Stimulated activated CD8-positive, alpha-beta memory T cell treated with anti-CD3 and anti-CD28 coated beads, Interleukin-7, amount 100 ng/mL, for 4 hours (primary cell): ENCODE measurements at regions not wholly inside any gene's neighbourhood (a gene's known extent, or its start where the extent isn't known, plus 50 kb on each side); places are given as distances from the start of the nearest gene placed in this dataset.

Source experiments
- DNase-seq, 2 donors: peaks; one replicate each; pipeline ENCODE4 v3.0.0-alpha.2; 2020; ENCODE audit warnings: low read depth in 2 of 2

DNA sequence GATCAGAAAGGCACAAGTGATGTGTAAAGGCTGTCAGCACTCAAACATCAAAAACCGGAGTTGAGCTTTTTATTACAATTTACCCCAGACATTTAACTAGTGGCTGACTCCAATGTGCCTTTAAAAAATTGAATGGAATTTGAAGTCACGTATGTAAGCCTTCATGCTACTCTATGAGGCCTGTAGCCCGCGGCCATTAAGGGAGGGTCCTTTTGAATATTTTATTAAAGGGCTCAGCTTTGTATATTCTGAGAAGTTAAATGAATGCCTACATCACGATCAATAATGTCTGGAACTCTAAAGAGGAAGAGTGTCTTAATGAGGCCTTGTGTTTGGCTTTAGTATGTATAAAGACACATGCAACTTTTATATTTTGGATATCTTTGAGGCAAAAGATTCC, 916.6 kb upstream of the CELF2 start:
- DNase-seq, result no peak

DNA sequence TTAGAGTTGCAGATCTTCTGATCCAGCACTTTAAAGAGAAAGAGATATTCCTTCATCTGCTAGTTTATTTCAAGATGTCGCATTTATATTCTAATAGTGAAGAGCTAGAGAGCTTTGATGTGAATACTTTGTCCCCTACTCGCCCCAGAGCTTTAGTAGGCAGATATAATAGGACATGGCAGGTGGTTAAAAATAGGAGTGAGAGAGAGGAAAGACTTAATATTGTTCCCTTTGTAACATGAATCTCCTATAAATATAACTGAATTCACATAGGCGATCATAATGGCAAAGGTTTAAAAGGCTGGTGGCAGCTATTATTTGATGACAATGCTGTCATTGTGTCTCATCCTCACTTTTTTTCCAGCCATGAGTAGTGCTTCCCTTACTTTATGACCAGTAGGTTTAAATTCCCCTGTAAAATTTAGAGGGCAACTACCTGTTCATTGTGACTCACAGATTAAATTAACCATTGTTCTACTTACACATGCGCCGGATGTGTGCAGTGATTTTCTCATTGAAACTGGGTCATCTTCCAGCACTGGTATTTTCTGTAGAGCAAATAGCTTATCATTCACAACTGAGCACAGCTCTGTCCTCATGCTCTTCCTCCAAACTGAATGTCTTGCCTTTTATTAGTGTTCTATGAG, 906.7 kb upstream of the CELF2 start:
- no peak for DNase-seq

DNA sequence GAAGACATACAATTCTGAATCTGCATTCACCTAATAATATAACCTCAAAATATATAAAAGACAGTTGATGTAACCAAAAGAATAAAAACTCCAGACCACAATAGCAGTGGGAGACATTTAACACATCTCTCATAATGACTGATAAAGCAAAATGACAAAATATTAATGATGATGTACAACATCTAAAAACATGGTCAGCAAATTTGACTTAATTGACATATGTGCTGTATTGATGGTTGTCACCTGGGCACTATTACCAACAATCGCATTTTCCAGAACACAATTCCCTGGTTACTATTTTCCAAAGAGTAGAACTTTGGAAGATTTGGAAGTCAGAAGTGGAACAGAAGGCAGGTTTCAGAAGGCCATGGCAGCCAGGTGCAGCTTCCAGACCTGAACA, 899.5 kb upstream of the CELF2 start:
- DNase-seq, result no peak

DNA sequence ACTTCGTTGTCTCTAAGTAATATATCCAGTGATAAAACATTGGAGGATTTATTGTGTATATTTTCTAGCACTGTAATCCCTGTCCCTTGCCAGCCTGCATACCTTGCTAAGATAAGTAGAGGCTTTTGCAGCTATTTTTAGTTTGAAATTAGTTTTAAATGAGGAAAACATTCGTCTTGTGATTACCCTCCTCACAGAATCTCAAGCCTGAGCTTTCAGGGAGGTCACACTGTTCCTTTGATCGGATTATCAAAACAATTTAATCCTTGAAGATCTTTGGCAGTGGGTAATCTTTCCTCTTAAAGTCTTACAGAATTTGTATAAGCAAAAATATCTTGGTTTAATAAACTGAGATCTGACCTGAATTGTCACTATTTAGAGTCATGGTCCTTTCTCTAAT, 897.0 kb upstream of the CELF2 start:
- no peak for DNase-seq

DNA sequence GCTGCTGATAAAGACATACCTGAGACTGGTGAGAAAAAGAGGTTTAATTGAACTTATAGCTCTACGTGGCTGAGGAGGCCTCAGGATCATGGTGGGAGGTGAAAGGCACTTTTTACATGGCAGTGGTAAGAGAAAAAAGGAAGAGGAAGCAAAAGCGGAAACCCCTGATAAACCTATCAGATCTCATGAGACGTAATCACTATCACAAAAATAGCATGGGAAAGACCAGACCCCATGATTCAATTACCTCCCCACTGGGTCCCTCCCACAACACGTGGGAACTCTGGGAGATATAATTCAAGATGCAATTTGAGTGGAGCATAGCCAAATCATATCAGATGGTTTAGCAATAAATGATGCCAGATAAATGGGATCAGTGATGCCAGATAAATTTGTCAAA, 892.0 kb upstream of the CELF2 start:
- no peak for DNase-seq

DNA sequence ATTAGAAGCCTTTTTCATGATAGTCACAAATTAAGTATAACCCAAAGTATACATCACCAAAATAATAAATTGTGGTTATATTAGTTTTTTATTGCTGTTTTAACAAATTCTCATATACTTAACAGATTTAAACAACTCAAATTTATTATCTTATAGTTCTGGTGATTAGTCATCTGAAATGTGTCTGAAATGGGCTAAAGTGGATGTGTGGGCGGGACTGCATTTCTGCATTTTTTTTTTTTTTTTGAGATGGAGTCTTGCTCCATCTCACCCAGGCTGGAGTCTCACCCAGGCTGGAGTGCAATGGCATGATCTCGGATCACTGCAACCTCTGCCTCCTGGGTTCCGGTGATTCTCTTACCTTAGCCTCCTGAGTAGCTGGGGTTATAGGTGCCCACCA, 891.5 kb upstream of the CELF2 start:
- DNase-seq, result no peak

DNA sequence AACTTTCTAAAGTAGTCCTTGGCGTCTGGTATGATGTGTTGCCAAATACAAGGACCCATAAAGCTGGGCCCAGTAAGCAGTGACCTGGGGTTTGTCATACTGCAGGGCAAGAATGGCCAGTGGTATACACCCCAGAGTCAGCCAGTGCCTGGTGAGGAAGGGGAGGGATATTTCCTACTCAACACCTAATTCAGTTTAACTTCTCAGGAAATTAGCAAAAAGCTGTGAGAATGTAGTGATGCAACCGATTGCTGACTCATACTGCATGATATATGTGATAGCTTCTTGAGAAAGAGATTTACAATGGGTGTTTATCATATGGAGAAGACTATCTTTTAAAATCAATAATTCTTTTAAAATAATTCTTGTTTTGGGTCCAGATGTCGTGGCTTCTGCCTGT, 889.3 kb upstream of the CELF2 start:
- no peak for DNase-seq

DNA sequence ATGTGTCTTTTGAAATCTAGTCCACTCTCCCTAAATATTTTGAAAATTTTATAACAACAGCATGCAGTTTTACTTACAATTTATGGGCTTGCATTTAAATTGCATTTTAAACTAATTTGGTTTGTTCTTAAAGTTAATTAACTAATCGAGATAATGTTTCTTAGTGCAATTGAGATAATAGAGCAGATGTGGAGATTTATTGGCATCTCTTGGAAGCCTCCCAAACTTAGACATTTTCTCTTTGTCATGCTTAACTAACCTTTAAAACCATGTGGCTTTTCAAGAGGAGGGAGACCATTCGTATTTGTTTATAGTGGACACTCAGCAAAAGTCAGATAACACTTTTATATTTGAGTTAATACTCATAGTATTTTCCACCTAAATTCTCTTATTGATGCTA, 887.0 kb upstream of the CELF2 start:
- DNase-seq, result no peak

DNA sequence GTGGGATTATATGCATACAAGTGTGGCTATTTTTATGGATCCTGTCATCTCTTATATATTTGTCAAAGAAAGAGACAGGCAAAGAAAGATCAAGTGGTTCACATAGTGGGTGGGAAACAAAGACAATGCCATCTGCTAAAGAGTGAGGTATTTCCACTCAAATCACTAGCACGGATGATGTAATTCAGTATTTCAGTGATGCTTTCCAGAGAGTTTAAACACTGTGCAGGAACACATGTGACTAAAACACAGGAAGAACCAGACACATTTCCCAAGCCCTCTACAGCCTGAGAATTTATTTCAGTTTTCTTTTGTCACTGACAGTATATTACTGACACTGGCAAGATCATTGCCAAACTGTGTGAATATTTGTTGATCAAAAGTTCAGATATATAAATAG, 885.7 kb upstream of the CELF2 start:
- DNase-seq, result no peak

DNA sequence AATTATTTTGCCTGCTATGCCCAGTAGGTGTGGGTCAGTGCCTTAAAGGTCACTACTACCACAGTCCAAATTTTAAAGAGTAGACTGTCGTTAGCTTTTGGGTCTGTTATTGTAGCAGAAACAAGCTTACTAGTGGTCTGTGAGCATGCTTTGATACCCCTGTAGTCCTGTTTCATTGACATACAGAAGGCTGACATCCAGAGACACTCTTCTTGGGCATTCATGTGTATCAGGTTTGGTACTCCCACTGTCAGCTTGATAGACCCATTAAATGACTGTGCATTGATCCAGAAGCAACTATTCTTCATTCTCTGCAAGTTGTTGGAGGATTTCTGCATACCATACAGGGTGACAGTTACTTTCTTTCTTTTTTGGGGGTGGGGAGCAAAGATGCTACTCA, 884.4 kb upstream of the CELF2 start:
- DNase-seq, result no peak

DNA sequence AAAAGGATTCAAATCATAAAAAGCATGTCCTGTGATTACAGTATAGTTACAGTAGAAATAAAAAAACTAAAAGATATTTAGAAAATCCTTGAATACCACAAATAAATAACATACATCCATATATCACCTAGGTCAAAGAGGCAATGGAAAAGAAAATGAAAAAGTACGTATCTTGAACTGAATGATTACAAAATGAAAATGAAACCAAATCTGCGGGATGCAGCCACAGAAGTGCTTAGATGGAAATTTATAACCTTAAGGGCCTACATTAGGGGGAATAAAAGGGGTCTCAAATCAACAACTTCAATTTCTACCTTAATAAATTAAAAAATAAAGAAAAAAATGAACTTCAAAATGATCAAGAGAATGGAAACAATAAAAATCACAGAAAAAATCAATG, 879.0 kb upstream of the CELF2 start:
- DNase-seq, result no peak

DNA sequence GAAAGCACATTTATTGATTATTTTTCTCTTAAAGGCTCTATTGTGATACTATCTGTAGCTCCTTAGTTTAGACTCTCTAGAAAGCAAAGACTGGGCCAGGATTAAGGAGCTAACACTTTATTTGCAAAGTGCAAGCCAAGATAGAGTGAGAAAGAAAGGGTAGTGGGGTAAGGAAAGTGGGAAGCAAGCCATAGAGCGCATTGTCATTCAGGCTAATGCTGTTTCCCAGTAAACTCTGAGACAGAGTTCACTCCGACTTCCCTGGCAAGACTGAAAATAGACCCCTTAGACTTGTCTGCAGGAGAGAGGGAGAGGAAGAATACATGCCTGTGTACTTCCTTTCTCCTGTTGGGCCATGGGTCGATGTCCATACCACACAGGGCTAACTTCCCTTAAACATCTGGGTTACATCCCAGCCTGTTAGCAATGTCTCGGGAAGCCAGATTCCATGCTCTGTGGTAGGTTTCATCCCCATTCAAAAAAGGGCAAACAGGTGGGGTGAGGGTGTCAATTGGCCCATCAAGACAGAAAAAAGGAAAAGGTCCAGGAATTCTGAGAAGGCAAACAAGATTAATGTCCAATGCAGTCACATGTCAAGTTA, 875.8 kb upstream of the CELF2 start:
- no peak for DNase-seq

DNA sequence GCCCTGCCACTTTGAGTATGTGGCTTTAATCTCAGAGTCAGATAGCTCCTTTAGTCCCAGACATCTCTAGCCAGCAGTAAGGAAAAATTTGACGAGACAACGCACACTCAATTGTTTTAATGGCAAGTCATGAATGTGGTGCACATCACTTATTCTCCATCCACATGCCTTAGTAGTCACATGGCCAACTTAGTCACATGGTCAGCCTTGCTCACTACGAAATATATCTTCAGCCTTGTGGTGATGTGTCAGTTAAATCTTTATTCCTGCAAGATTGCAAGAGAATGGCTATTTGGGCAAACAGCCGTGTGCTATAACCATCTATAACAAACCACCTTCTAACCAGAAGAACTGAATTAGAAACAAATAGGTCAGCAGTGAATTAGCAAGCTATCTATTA, 871.1 kb upstream of the CELF2 start:
- no peak for DNase-seq

DNA sequence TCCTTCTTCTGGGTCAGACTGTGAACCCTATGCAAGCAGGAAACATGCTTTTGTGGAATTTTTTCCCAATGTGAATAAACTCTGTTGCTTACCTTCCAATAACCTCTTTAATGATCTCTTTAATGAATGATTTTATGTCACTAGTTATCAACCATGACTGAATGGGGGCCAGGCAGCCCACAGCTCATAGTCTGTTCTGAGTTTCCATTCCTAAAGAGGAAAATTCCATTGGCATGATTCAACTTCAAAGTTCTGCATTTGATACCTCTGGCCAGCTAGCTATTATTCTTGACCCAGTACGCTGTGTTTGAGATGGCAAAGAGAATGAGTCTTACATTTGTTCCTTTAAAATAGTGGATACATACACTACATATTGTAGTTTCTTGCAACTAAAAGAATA, 867.8 kb upstream of the CELF2 start:
- DNase-seq, result no peak

DNA sequence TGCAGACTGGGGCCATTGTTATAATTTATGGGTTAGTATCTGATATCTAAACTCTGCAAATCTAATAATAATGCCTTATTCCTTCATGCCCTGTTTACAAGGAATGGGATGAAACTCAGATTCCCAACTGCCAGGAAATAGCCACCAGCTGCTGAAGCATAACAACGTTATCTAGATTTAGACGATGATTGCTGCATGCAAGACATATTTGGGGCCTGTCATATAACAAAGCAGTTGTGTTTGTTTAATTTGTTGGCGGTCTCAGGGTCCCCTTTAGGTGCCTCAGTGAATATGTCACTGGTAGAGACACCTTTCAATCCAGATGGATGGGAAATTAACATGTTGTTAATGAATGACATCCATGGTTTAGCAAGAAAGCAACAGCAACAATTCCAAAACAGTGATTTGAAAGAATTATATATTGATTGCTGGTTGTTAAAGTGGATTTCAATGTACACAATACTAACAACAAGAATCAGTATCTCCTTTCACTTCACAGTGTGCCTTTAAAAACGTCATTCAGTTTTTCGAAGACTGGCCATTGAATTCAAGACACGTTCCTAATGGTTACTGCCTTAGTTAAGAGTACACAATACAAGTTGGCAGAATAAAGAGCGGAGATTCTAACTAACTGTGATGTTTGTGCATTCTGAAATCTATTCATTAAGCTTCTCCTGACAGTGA, 860.6 kb upstream of the CELF2 start:
- DNase-seq, result no peak

DNA sequence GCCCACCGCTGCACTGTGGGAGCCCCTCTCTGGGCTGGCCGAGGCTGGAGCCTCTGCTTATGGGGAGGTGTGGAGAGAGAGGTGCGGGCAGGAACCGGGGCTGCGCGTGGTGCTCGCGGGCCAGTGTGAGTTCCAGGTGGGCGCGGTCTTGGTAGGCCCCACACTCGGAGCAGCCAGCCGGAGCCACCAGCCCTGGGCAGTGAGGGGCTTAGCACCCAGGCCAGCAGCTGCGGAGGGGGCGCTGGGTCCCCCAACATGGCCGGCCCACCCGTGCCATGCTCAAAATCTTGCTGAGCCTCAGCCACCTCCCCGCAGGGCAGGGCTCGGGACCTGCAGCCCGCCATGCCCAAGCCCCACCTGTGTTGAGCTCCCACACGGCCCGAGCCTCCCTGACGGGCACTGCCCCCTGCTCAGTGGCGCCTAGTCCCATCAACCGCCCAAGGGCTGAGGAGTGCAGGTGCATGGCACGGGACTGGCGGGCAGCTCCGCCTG, 856.8 kb upstream of the CELF2 start:
- no peak for DNase-seq

DNA sequence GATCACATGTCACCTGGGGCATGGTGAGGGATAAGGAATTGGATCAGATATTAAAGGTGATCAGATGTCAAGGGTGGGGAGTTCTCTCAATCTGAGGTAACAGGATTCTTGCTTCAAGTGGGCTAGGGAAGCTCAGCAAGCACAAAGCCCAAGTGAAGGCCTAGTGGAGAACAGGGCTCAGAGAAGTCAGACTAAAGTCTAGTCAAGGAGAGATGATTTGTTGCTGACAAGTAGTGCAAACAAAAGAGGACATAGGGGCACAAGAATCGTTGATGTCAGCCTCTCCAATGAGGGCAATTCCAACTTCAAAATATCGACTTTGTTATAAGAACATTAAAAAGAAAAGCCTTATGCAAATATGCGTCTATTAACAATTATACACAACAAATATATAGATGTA, 852.8 kb upstream of the CELF2 start:
- no peak for DNase-seq

DNA sequence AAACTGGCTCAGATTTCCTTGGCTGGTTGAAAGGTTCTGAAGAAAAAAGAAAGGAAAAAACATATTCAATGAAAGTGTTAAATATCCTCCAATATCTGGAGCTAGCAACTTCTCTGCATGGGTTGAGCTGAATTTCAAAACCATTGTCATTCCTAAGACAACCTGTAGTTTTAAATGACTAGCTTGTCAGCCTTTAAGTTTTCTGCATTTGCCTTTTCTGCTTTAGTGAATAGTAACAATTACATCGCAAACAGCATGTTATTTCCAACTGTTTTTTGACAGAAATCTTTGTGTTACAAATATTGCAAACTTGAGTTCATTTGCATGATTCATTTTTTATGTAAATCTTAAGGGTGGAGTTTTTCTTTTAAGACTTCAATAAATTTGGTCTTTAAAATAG, 852.3 kb upstream of the CELF2 start:
- no peak for DNase-seq

DNA sequence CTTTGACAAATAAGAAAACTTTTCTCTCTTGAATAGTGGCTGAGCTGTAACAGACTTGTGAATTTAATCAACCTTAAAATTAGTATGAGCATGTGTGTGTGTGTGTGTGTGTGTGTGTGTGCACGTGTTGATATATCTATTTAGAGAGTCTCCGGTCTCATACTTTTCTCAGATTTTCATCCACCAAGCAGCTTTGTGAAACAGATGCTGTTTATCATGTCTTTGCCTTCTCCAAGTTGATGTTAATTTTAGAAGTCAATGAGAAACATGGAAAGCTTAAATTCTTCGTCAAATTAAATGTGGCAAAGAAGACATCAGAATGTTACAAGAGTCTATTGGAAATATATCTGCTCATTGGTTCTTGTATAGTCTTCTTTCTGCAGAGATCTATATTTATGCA, 839.2 kb upstream of the CELF2 start:
- no peak for DNase-seq

DNA sequence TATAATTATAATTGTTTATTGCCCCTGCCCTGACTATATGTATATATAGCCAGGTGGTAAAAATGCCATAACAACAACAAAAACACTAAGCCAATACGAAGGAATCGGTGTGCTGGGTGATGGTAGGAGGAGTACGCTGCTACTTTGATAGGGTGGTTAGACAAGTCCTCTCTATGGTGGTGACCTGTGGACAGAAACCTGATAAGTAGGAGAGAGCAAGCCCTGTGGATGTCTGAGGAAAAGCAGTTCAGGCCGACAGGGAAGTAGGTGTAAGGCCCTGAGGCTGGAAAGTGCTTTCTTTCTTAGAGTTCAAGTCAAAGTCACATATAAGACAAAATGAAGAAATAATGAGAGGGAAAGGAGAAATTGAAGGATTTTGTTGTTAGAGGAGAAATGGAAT, 823.8 kb upstream of the CELF2 start:
- DNase-seq, result no peak

DNA sequence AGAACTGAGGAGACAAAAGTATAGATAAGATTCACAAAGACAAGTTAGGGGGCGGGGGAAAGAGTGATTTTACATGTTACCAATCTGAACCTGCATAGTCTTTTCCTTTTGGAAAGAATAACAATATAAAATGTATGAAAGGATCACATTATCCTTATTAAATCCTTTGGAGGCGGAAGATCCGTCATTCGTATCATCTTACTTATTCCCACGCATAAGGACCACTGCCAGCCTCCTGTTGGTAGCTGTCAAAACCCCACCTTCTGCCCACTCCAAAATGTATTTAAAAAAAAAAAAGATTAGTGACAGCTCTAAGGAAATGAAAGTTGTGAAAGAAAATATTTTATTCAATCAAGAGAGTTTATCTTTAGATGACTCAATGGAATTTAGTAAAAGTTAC, 821.0 kb upstream of the CELF2 start:
- no peak for DNase-seq

DNA sequence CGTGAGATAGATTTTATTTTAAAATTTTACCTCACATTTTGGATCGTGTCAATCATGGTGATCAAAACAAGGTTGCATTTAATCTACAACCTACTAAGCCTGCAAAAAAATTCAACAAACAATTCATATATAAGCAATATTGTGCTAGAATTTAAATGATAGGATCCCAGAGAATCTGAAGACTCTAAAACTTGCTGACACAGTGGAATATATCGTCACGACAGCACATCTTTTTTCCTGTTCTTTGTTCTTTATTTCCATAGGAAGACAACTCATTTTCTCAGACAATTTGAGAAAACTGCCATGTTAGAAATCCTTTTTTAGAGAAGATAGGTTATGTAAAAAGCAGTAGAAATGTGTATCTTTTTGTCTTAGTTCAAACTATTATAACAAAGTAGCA, 820.2 kb upstream of the CELF2 start:
- DNase-seq, result no peak

DNA sequence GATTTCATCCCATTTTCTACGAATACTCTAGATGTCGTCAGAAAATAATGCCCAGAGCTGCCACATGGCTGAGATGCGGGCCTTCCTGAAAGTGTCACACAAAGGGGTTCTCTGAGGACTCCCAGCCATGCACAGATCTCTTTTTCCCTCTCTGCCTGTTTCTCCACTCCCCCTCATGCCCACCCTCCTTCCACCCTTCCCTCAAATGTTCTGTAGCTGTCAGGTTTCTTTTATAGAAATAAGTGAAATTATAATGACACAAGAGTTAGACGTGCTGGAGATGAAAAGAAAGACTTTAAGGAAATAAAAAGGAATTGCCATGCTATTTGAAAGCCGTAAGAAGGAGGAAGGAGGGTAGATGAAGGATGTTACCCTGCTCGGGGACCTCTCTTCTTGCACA, 819.3 kb upstream of the CELF2 start:
- no peak for DNase-seq

DNA sequence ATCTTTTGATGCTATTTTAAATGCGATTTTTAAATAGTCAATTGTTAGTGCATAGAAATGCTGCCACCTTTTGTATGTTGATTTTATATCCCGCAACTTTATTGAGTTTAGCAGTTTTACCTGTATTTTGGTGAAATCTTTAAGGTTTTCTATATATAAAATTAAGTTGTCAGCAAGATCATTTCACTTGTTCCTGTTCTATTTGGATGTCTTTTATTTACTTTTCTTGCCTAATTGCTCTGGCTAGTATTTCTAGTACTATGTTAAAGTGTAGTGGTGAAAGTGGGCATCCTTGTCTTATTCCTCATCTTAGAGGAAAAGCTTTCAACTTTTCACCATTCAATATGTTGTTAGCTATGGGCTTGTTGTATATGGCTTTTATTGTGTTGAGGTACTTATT, 813.3 kb upstream of the CELF2 start:
- no peak for DNase-seq
